H1 (cell line): ENCODE measurements at regions not wholly inside any gene's neighbourhood (a gene's known extent, or its start where the extent isn't known, plus 50 kb on each side); places are given as distances from the start of the nearest gene placed in this dataset.

Experiments
- CTCF ChIA-PET: fragments of 300-600 bp; sonication (Branson Sonifier 250); formaldehyde crosslinking; loops from one replicate; lab custom pipeline; 2021; ENCODE audit not compliant: partially characterized antibody; lab: Charles Lee
- POLR2A ChIA-PET: fragments of 300-600 bp; sonication (Branson Sonifier 250); formaldehyde crosslinking; loops from one replicate; lab custom pipeline; 2021; ENCODE audit warnings: inconsistent platforms; ENCODE audit not compliant: partially characterized antibody; lab: Charles Lee
- DNase-seq, 2 experiments: peaks; one replicate each; pipeline versions ENCODE4 v3.0.0 to v3.0.0-alpha.2; 2010 to 2022; ENCODE audit warnings: low spot score in 2 of 2, low read depth in 1 of 2, mixed read lengths in 1 of 2
- FAIRE-seq: peaks from 2 replicates; lab custom pipeline; 2011; peaks lifted over from hg19 to GRCh38; lab: Jason Lieb, UNC
- H2AFZ ChIP-seq: 2 replicates; pipeline ENCODE4 v1.8.1; 2012; ENCODE audit warnings: low read length, inconsistent platforms
- H2AK5ac ChIP-seq: 2 replicates; pipeline ENCODE4 v1.6.1; 2013; ENCODE audit warnings: low read depth, low read length
- H2BK120ac ChIP-seq: replicated peaks from 2 replicates; pipeline ENCODE3; 2013; ENCODE audit warnings: low read depth, low read length, inconsistent platforms
- H2BK12ac ChIP-seq: 2 replicates; pipeline ENCODE4 v1.6.1; 2013; ENCODE audit warnings: low read depth, low read length
- H2BK15ac ChIP-seq: 2 replicates; pipeline ENCODE4 v1.6.1; 2013; ENCODE audit warnings: low read length
- H2BK20ac ChIP-seq: 2 replicates; pipeline ENCODE4 v1.6.1; 2013; ENCODE audit warnings: low read length
- H2BK5ac ChIP-seq: 2 replicates; pipeline ENCODE4 v1.6.1; 2013; ENCODE audit warnings: low read depth, low read length
- H3K14ac ChIP-seq: 2 replicates; pipeline ENCODE4 v1.6.1; 2013; ENCODE audit warnings: inconsistent platforms; ENCODE audit not compliant: insufficient read length
- H3K18ac ChIP-seq: 2 replicates; pipeline ENCODE4 v1.6.1; 2013; ENCODE audit warnings: low read length; ENCODE audit errors: extremely low read depth
- H3K23ac ChIP-seq: 2 replicates; pipeline ENCODE4 v1.6.1; 2013; ENCODE audit warnings: inconsistent platforms; ENCODE audit not compliant: insufficient read length
- H3K23me2 ChIP-seq: 2 replicates; pipeline ENCODE4 v1.6.1; 2013; ENCODE audit warnings: low read depth, low read length
- H3K27ac ChIP-seq: 2 replicates; pipeline ENCODE4 v1.6.1; 2011; ENCODE audit warnings: low read depth, low read length, inconsistent platforms
- H3K27me3 ChIP-seq, 4 experiments: replicated peaks in 1 of 4; 1 replicate in 1 of 4; 2 replicates in 3 of 4; pipeline versions ENCODE4 v1.6.1 to v1.8.1; 2011 to 2013; ENCODE audit warnings: low read length in 3 of 4, mild to moderate bottlenecking in 3 of 4, inconsistent platforms in 2 of 4, mixed read lengths in 2 of 4, moderate library complexity in 1 of 4; ENCODE audit not compliant: control insufficient read depth in 3 of 4, insufficient read depth in 3 of 4; ENCODE audit errors: extremely low read depth in 1 of 4
- H3K36me3 ChIP-seq, 4 experiments: 2 replicates each; pipeline versions ENCODE4 v1.6.1 to v1.8.1; 2011 to 2013; ENCODE audit warnings: mild to moderate bottlenecking in 4 of 4, low read length in 3 of 4, moderate library complexity in 2 of 4, control low read depth in 1 of 4, inconsistent platforms in 1 of 4; ENCODE audit not compliant: insufficient read depth in 4 of 4, control insufficient read depth in 2 of 4
- H3K4ac ChIP-seq: replicated peaks from 2 replicates; pipeline ENCODE3; 2013; ENCODE audit warnings: low read length, low read depth, mixed read lengths, inconsistent platforms; ENCODE audit not compliant: insufficient read length
- H3K4me1 ChIP-seq, 4 experiments: replicated peaks in 1 of 4; 1 replicate in 1 of 4; 2 replicates in 3 of 4; pipeline versions ENCODE4 v1.6.1 to v1.8.1; 2011 to 2013; ENCODE audit warnings: low read length in 3 of 4, inconsistent platforms in 2 of 4, mixed read lengths in 1 of 4; ENCODE audit not compliant: insufficient read depth in 4 of 4, control insufficient read depth in 3 of 4
- H3K4me2 ChIP-seq, 2 experiments: 2 replicates each; pipeline versions ENCODE4 v1.6.1 to v1.8.1; 2011 to 2013; ENCODE audit warnings: low read depth in 2 of 2, low read length in 2 of 2, control low read depth in 1 of 2, inconsistent platforms in 1 of 2, mild to moderate bottlenecking in 1 of 2; ENCODE audit not compliant: insufficient read depth in 1 of 2
- H3K4me3 ChIP-seq, 4 experiments: fragments of 200-600, 300-600 bp in 1 of 4; sonication (generic), shearing (Covaris generic), sonication (Bioruptor Twin) in 1 of 4; 2 replicates each; pipeline versions ENCODE4 v1.5.1 to v1.8.1; 2011 to 2016; ENCODE audit warnings: low read length in 4 of 4, low read depth in 3 of 4, control low read depth in 2 of 4, inconsistent platforms in 2 of 4, mild to moderate bottlenecking in 2 of 4, mixed read lengths in 1 of 4, moderate library complexity in 1 of 4; ENCODE audit not compliant: insufficient read depth in 2 of 4; ENCODE audit errors: extremely low read depth in 1 of 4
- H3K56ac ChIP-seq: replicated peaks from 2 replicates; pipeline ENCODE3; 2013; ENCODE audit warnings: low read depth, mild to moderate bottlenecking, mixed read lengths, low read length, inconsistent platforms; ENCODE audit not compliant: insufficient read length
- H3K79me1 ChIP-seq: 2 replicates; pipeline ENCODE4 v1.6.1; 2013; ENCODE audit warnings: low read depth, low read length, control low read depth
- H3K79me2 ChIP-seq, 2 experiments: 2 replicates each; pipeline versions ENCODE4 v1.6.1 to v1.8.1; 2012 to 2013; ENCODE audit warnings: low read length in 2 of 2, mild to moderate bottlenecking in 2 of 2, inconsistent platforms in 1 of 2; ENCODE audit not compliant: insufficient read depth in 2 of 2, control insufficient read depth in 1 of 2
- H3K9ac ChIP-seq, 4 experiments: replicated peaks in 1 of 4; 1 replicate in 1 of 4; 2 replicates in 3 of 4; pipeline versions ENCODE4 v1.6.1 to v1.8.1; 2011 to 2013; ENCODE audit warnings: low read depth in 3 of 4, low read length in 3 of 4, control low read depth in 2 of 4, mild to moderate bottlenecking in 2 of 4, moderate library complexity in 2 of 4, inconsistent platforms in 1 of 4; ENCODE audit errors: extremely low read depth in 1 of 4
- H3K9me3 ChIP-seq, 2 experiments: 2 replicates each; pipeline versions ENCODE4 v1.6.1 to v1.8.1; 2012 to 2013; ENCODE audit warnings: mild to moderate bottlenecking in 2 of 2, moderate library complexity in 2 of 2, control low read depth in 1 of 2, inconsistent platforms in 1 of 2, low read depth in 1 of 2, low read length in 1 of 2, mixed read lengths in 1 of 2; ENCODE audit not compliant: insufficient read depth in 2 of 2
- H4K20me1 ChIP-seq, 2 experiments: replicated peaks in 1 of 2; 2 replicates each; pipeline versions ENCODE3 to v1.8.1; 2011 to 2013; ENCODE audit warnings: inconsistent platforms in 2 of 2, low read length in 2 of 2, mild to moderate bottlenecking in 1 of 2; ENCODE audit not compliant: insufficient read depth in 2 of 2, control insufficient read depth in 1 of 2
- H4K5ac ChIP-seq: 2 replicates; pipeline ENCODE4 v1.6.1; 2013; ENCODE audit warnings: low read length, low read depth, mixed read lengths, inconsistent platforms; ENCODE audit not compliant: insufficient read length
- H4K8ac ChIP-seq: 2 replicates; pipeline ENCODE4 v1.8.0; 2013; ENCODE audit warnings: mild to moderate bottlenecking, moderate library complexity, low read length, inconsistent platforms; ENCODE audit not compliant: insufficient read depth; ENCODE audit errors: extremely low read depth
- H4K91ac ChIP-seq: replicated peaks from 2 replicates; pipeline ENCODE3; 2013; ENCODE audit warnings: low read length, mixed read lengths, inconsistent platforms; ENCODE audit not compliant: insufficient read length
- POLR2A ChIP-seq, 2 experiments: IDR thresholded peaks; 1 replicate in 1 of 2; 2 replicates in 1 of 2; pipeline ENCODE4 v1.6.1; 2011; ENCODE audit warnings: low read depth in 2 of 2, low read length in 2 of 2, mild to moderate bottlenecking in 2 of 2; ENCODE audit errors: control extremely low read depth in 1 of 2
- SIX5 ChIP-seq: IDR thresholded peaks from 2 replicates; pipeline ENCODE4 v1.6.1; 2011; ENCODE audit warnings: mild to moderate bottlenecking, low read depth, low read length
- USF2 ChIP-seq: IDR thresholded peaks from 2 replicates; pipeline ENCODE4 v1.6.1; 2011; ENCODE audit warnings: low read length, improper control_type of control experiment
- WGBS, 2 experiments: shearing (Covaris generic) in 1 of 2; methylation state at CpG; one replicate each; pipeline versions ENCODE4 v1.1.6 to v1.1.7; 2013 to 2015; ENCODE audit warnings: low lambda C conversion rate in 2 of 2, mixed read lengths in 2 of 2, inconsistent platforms in 1 of 2, low coverage in 1 of 2, missing lambda C conversion rate in 1 of 2; ENCODE audit not compliant: insufficient replicate concordance in 2 of 2, insufficient coverage in 1 of 2, insufficient read length in 1 of 2; ENCODE audit errors: extremely low coverage in 1 of 2, missing lambda C conversion rate in 1 of 2; 5-methylcytosine and 5-hydroxymethylcytosine counted together

- Histone ChIP-seq H3K79me1 (no peaks in the 10 kb centered on the region), H2BK15ac (no peak overlapping the region), H2AK5ac (no peak overlapping the region), H3K4me2 (no peak overlapping the region), H4K20me1 (no peaks in the 10 kb centered on the region), H3K56ac (no peak overlapping the region), H3K9me3 (no peaks in the 10 kb centered on the region), H2AFZ (no peak overlapping the region), H3K9ac (no peak overlapping the region), H4K5ac (no peak overlapping the region), H3K4me1 (no peaks in the 10 kb centered on the region), H2BK120ac (no peak overlapping the region), H3K23ac (no peak overlapping the region), H3K18ac (no peak overlapping the region), H3K4me3 (no peak overlapping the region), H3K23me2 (no peaks in the 10 kb centered on the region), H3K79me2 (no peaks in the 10 kb centered on the region), H3K14ac (no peak overlapping the region), H2BK5ac (no peak overlapping the region), H4K8ac (no peak overlapping the region), H2BK20ac (no peak overlapping the region), H3K27ac (no peak overlapping the region), H3K4ac (no peak overlapping the region), H4K91ac (no peak overlapping the region), H2BK12ac (no peak overlapping the region), H3K36me3 (no peaks in the 10 kb centered on the region; a peak in 1 of 8 replicates), H3K27me3 (no peaks in the 10 kb centered on the region)
- WGBS, 2 experiments: 86% methylated on average over 1 of the region's 1 CpG; no CpG with 5 or more reads in 1 of the 2 experiments
- FAIRE-seq: no peak
- CTCF ChIA-PET: interaction anchor here (0.6 to 2.5 kb wide), 3 partner anchors 23 to 179 kb away, joined by 3 to 8 read pairs (median 4); no protein-coding TSS in a partner anchor
- POLR2A ChIA-PET: no interaction called here
- DNase-seq: no peak
- TF ChIP-seq SIX5 (no peak), USF2 (no peak), POLR2A (IDR thresholded peaks at IDR 0.05; ENCODE audit: control extremely low read depth in 1 of 2, low read depth in 2 of 2, low read length in 2 of 2) (no peak)
Measured at GRCh38 chr10:60623627-60624026, 154.7 kb upstream of the CDK1 start.
